ENCODE measurements at regions not wholly inside any gene's neighbourhood (a gene's known extent, or its start where the extent isn't known, plus 50 kb on each side); places are given as distances from the start of the nearest gene placed in this dataset.

DNA sequence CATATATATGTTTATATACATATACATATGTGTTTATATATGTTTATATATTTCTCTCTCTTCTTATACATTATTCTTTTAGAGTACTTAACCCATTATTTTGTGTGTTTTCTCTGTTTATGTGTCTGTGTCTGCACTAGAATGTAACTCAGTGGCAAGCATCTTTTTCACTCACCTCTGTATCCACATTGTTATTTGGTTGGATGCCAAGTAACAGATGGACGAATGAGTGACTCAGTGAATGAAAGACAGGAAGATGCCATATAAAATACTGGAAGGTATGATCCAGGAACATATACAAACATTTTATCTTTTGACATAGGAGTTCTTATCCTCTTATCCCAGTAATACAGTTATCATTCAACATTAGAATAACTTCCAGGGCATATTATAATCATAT is 684.8 kb downstream of the RNF144A start:
- Histone ChIP-seq H3K27ac (ENCODE audit: low read length) (no peak overlapping the region), H3K9me3 (ENCODE audit: control insufficient read depth, insufficient read depth, low read length) (no peaks in the 10 kb centered on the region), H3K27me3 (ENCODE audit: control insufficient read depth, insufficient read depth, low read length) (no peaks in the 10 kb centered on the region), H3K36me3 (ENCODE audit: control insufficient read depth, insufficient read depth, low read length) (no peaks in the 10 kb centered on the region), H3K4me3 (ENCODE audit: low read length) (no peak overlapping the region), H3K4me1 (ENCODE audit: control insufficient read depth, insufficient read depth, low read length) (no peaks in the 10 kb centered on the region)
- no CpG with 5 or more reads among the region's 1 CpG for WGBS (ENCODE audit: insufficient coverage, insufficient read length)
- DNase-seq (ENCODE audit: low read depth, low spot score), result no peak

DNA sequence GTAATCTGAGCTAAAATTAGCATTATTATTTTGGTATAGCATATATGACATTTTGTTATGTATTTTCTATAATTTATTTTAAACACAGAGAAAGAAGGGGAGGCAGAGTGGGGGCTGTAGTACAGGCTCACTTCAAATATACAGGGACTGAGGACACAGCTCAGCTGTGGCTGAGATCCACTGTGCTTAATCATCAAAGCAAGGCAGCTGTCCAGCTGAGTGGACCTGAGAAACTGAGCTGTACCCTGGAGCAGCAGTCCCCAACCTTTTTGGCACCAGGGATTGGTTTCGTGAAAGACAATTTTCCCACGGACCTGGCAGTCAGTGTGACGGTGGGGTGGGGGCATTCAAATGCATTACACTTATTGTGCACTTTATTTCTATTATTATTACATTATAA is 687.2 kb downstream of the RNF144A start:
- H3K4me3 ChIP-seq (ENCODE audit: low read length), result no peak overlapping the region
- no peak overlapping the region for H3K27ac ChIP-seq (ENCODE audit: low read length)
- no peaks in the 10 kb centered on the region for H3K9me3 ChIP-seq (ENCODE audit: control insufficient read depth, insufficient read depth, low read length)
- WGBS (ENCODE audit: insufficient coverage, insufficient read length), result no CpG with 5 or more reads among the region's 3 CpGs
- no peak for DNase-seq (ENCODE audit: low read depth, low spot score)
- H3K36me3 ChIP-seq (ENCODE audit: control insufficient read depth, insufficient read depth, low read length), result no peaks in the 10 kb centered on the region
- H3K27me3 ChIP-seq (ENCODE audit: control insufficient read depth, insufficient read depth, low read length), result no peaks in the 10 kb centered on the region
- no peaks in the 10 kb centered on the region for H3K4me1 ChIP-seq (ENCODE audit: control insufficient read depth, insufficient read depth, low read length)

DNA sequence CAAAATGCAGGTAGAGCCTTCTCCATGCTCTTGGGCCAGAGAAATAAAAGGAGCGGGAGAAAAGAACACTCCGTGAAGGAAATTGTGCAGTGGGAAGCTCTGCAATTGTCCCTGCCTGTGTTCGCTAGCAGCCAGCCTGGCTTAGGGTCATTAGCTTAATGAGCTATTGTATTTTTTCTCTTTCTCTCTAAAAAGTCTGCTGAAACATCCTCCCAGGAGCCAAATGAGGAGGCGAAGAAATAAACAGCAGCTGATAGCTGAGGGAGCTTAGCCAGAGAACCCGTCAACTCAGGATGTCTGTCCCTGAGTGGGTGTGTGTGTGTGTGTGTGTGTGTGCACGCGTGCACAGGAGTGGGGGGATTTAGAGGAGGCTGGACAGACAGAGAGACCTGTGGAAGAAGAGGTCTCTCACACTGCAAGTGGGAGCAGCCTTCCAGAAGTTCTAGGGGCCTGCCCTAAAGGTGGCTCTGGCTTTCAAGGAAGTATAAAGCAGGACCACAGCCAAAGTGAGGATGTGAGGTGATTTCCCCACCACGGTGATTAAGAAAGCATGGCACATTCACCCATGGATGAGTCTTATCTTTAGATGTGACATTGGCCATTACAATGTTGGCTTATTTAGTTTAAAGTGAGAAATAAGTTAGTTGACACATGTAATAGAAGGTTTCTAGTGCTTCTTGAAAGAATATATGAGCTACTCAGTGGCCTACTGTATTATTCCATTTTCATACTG is 690.4 kb downstream of the RNF144A start:
- Histone ChIP-seq H3K27me3 (ENCODE audit: control insufficient read depth, insufficient read depth, low read length) (no peaks in the 10 kb centered on the region), H3K4me3 (ENCODE audit: low read length) (no peak overlapping the region), H3K4me1 (ENCODE audit: control insufficient read depth, insufficient read depth, low read length) (no peaks in the 10 kb centered on the region), H3K36me3 (ENCODE audit: control insufficient read depth, insufficient read depth, low read length) (no peaks in the 10 kb centered on the region), H3K27ac (ENCODE audit: low read length) (no peak overlapping the region), H3K9me3 (ENCODE audit: control insufficient read depth, insufficient read depth, low read length) (no peaks in the 10 kb centered on the region)
- no CpG with 5 or more reads among the region's 8 CpGs for WGBS (ENCODE audit: insufficient coverage, insufficient read length)
- DNase-seq (ENCODE audit: low read depth, low spot score), result no peak

DNA sequence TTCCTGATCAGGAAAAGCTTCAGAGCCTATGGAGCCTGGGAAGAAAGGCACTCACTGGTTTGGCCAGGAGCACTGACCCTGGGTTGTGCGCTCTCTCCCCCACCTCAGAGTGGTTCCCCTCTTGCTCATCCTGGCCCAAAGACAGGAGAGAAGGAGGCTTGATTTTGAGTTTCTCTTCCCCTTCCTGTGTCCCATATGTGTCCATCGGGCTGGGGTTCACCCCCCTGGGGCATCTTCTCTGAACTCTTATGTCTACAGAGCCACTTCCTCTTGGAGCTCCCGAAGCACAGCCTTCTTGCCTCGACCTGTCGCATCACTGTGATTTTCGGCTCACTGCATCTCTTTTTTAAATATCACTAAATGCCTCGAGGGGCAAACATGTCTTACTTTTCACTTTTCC is 692.3 kb downstream of the RNF144A start:
- Histone ChIP-seq H3K4me3 (ENCODE audit: low read length) (no peak overlapping the region), H3K27ac (ENCODE audit: low read length) (no peak overlapping the region), H3K27me3 (ENCODE audit: control insufficient read depth, insufficient read depth, low read length) (no peaks in the 10 kb centered on the region), H3K9me3 (ENCODE audit: control insufficient read depth, insufficient read depth, low read length) (no peaks in the 10 kb centered on the region), H3K4me1 (ENCODE audit: control insufficient read depth, insufficient read depth, low read length) (no peaks in the 10 kb centered on the region), H3K36me3 (ENCODE audit: control insufficient read depth, insufficient read depth, low read length) (no peaks in the 10 kb centered on the region)
- DNase-seq (ENCODE audit: low read depth, low spot score), result no peak
- no CpG with 5 or more reads among the region's 7 CpGs for WGBS (ENCODE audit: insufficient coverage, insufficient read length)

DNA sequence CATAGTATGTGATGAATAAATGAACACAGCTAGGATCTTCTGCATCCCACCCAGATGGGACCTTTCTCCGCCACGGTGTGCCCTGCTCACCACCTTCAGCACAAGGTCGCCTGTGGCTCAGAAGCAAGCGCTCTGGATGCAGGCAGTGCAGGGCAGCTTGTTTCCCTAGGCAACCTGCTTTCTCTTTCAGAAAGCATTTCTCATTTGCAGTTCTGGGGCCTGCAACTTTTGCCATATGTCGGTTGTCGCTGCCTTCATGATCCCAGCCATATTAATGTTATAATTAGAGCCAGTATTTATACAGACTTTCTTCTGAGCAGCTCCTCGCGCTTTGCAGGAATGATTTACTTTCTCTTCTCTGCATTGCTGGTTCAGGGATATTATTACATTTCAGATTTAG is 692.8 kb downstream of the RNF144A start:
- no peak overlapping the region for H3K27ac ChIP-seq (ENCODE audit: low read length)
- no peaks in the 10 kb centered on the region for H3K27me3 ChIP-seq (ENCODE audit: control insufficient read depth, insufficient read depth, low read length)
- WGBS (ENCODE audit: insufficient coverage, insufficient read length), result no CpG with 5 or more reads among the region's 8 CpGs
- no peak for DNase-seq (ENCODE audit: low read depth, low spot score)
- no peaks in the 10 kb centered on the region for H3K36me3 ChIP-seq (ENCODE audit: control insufficient read depth, insufficient read depth, low read length)
- H3K4me3 ChIP-seq (ENCODE audit: low read length), result no peak overlapping the region
- H3K4me1 ChIP-seq (ENCODE audit: control insufficient read depth, insufficient read depth, low read length), result no peaks in the 10 kb centered on the region
- no peaks in the 10 kb centered on the region for H3K9me3 ChIP-seq (ENCODE audit: control insufficient read depth, insufficient read depth, low read length)

DNA sequence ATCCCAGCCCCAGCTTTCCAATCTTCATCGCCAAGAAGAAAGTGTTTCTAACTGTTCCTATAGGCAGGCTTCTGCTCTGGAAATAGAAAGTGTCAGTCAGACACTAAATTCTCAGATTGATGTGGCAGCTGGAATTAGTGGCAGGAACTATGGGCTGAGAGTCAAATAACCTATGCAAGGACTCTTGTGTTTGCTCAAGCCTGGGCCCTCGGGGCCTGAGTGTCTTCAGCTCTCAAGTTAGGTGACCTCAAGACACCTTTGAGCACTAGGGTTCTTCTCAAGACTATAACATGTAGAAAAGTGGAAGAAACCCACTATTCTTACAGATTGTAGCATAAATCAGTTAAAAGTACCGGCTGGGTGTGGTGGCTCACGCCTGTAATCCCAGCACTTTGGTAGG is 694.5 kb downstream of the RNF144A start:
- WGBS (ENCODE audit: insufficient coverage, insufficient read length), result no CpG with 5 or more reads among the region's 4 CpGs
- Histone ChIP-seq H3K4me3 (ENCODE audit: low read length) (no peak overlapping the region), H3K9me3 (ENCODE audit: control insufficient read depth, insufficient read depth, low read length) (no peaks in the 10 kb centered on the region), H3K4me1 (ENCODE audit: control insufficient read depth, insufficient read depth, low read length) (no peaks in the 10 kb centered on the region; the same call in 1 of the 2 replicates), H3K27ac (ENCODE audit: low read length) (no peak overlapping the region), H3K27me3 (ENCODE audit: control insufficient read depth, insufficient read depth, low read length) (no peaks in the 10 kb centered on the region), H3K36me3 (ENCODE audit: control insufficient read depth, insufficient read depth, low read length) (no peaks in the 10 kb centered on the region)
- DNase-seq (ENCODE audit: low read depth, low spot score), result no peak

DNA sequence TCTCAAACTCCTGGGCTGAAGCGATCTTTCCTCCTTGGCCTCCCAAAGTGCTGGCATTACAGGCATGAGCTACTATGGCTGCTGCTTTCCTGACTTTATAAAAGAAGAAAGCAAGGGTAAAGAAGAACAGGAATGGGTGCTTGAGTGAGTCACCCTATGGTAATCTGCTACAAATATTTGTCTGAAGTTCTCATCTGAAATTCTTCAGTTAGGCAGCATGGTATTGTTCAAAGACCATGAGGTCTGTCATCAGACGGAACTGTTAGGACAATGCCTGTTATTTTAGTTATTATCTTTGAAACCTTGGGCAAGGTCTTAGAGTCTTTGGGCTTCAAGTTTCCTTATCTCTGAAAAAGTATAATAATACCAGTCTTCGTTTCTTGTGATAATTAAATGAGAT is 695.8 kb downstream of the RNF144A start:
- no CpG with 5 or more reads among the region's 3 CpGs for WGBS (ENCODE audit: insufficient coverage, insufficient read length)
- H3K4me1 ChIP-seq (ENCODE audit: control insufficient read depth, insufficient read depth, low read length), result no peaks in the 10 kb centered on the region; the same call in 1 of the 2 replicates
- no peaks in the 10 kb centered on the region for H3K9me3 ChIP-seq (ENCODE audit: control insufficient read depth, insufficient read depth, low read length)
- no peaks in the 10 kb centered on the region for H3K36me3 ChIP-seq (ENCODE audit: control insufficient read depth, insufficient read depth, low read length)
- no peaks in the 10 kb centered on the region for H3K27me3 ChIP-seq (ENCODE audit: control insufficient read depth, insufficient read depth, low read length)
- no peak overlapping the region for H3K4me3 ChIP-seq (ENCODE audit: low read length)
- no peak overlapping the region for H3K27ac ChIP-seq (ENCODE audit: low read length)
- DNase-seq (ENCODE audit: low read depth, low spot score), result no peak

DNA sequence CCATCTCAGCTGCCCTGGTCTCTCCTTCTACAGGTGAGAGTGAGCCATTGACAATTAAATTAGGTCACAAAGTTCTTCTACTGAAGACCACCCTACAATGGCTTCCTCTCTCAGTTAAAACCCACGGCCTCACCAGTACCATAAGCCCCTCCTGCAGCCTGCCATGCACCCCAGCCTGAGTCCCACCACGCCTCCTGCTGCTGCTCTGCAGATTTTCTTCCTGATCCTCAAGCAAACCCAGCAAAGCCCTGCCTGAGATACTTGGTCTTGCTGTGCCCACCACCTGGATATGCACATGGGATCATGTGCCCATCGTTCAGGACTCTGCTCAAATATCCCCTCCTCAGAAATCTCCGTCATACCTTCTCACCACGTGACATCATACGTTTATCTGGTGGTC is 696.6 kb downstream of the RNF144A start:
- WGBS (ENCODE audit: insufficient coverage, insufficient read length), result no CpG with 5 or more reads among the region's 6 CpGs

DNA sequence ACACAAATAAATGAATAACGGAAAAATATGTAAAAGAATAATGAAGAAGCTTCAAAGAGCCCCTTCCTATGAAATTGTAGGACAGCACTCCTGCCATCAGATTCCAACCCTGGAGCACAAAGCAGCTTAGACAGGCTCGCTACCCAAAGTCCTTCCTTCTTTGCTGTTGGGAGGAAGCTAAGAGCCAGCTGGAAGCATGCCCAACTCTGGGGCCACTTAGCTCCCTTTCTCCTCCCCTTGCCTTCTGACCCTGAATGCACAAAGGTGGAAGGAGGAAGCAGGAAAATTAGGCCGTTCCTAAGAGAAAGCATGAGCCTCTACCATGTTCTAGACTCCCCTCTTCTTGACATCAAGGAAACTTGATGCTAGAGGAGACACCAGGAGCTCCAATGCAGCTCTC is 700.8 kb downstream of the RNF144A start:
- WGBS (ENCODE audit: insufficient coverage, insufficient read length), result no CpG with 5 or more reads among the region's 3 CpGs
- no peak for DNase-seq (ENCODE audit: low read depth, low spot score)
- Histone ChIP-seq H3K27me3 (ENCODE audit: control insufficient read depth, insufficient read depth, low read length) (no peaks in the 10 kb centered on the region), H3K36me3 (ENCODE audit: control insufficient read depth, insufficient read depth, low read length) (no peaks in the 10 kb centered on the region), H3K4me1 (ENCODE audit: control insufficient read depth, insufficient read depth, low read length) (no peaks in the 10 kb centered on the region; the same call in 1 of the 2 replicates), H3K4me3 (ENCODE audit: low read length) (no peak overlapping the region), H3K27ac (ENCODE audit: low read length) (no peak overlapping the region), H3K9me3 (ENCODE audit: control insufficient read depth, insufficient read depth, low read length) (no peaks in the 10 kb centered on the region)

More for the DNA sequence above, 696.6 kb downstream of the RNF144A start:
- no peak overlapping the region for H3K27ac ChIP-seq (ENCODE audit: low read length)
- H3K36me3 ChIP-seq (ENCODE audit: control insufficient read depth, insufficient read depth, low read length), result no peaks in the 10 kb centered on the region
- no peak for DNase-seq (ENCODE audit: low read depth, low spot score)
- H3K4me1 ChIP-seq (ENCODE audit: control insufficient read depth, insufficient read depth, low read length), result no peaks in the 10 kb centered on the region; the same call in 1 of the 2 replicates
- H3K9me3 ChIP-seq (ENCODE audit: control insufficient read depth, insufficient read depth, low read length), result no peaks in the 10 kb centered on the region
- H3K4me3 ChIP-seq (ENCODE audit: low read length), result no peak overlapping the region
- H3K27me3 ChIP-seq (ENCODE audit: control insufficient read depth, insufficient read depth, low read length), result no peaks in the 10 kb centered on the region

DNA sequence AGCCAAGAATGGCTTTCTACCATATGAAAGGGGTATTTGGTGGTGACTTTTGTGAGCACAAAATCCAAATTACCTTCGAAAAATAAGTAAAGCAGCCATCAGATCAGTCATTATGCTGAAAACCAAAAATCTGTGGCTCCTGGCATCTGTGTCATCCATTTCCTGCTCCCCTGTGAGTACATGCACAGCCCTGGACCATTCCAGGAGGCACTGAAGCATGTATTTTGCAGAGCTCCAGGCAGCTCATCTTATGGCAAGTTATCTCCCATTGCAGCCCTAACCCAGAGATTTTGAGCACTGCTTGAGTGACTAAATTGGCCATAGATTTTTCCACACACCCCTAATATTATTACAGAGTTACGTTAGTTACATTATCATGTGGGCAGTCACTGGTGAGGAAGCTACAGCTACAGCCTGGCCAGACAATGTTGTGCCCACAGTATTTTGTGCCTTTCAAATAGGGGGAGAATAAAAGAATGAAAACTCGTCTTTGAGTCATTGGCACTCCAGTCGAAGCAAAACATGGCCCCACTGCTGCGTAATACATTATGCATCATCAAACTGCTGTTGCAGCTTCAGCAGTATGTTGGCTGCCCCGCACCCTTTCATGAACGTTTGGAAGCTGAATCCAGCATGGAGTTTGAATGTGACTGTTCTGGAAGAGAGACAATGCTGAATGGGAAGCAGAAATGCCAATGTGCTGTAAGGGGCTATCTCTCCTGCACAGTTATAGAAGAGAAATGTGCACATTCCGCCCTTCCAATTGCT is 702.2 kb downstream of the RNF144A start:
- DNase-seq (ENCODE audit: low read depth, low spot score), result no peak
- no peaks in the 10 kb centered on the region; the same call in 1 of the 2 replicates for H3K4me1 ChIP-seq (ENCODE audit: control insufficient read depth, insufficient read depth, low read length)
- no peak overlapping the region for H3K27ac ChIP-seq (ENCODE audit: low read length)
- no peaks in the 10 kb centered on the region for H3K27me3 ChIP-seq (ENCODE audit: control insufficient read depth, insufficient read depth, low read length)
- WGBS (ENCODE audit: insufficient coverage, insufficient read length), result no CpG with 5 or more reads among the region's 8 CpGs
- no peaks in the 10 kb centered on the region for H3K36me3 ChIP-seq (ENCODE audit: control insufficient read depth, insufficient read depth, low read length)
- H3K9me3 ChIP-seq (ENCODE audit: control insufficient read depth, insufficient read depth, low read length), result no peaks in the 10 kb centered on the region
- no peak overlapping the region for H3K4me3 ChIP-seq (ENCODE audit: low read length)

Measured in iPS DF 6.9 (cell line).